Mammary epithelial cell (primary cell): ENCODE measurements at regions not wholly inside any gene's neighbourhood (a gene's known extent, or its start where the extent isn't known, plus 50 kb on each side); places are given as distances from the start of the nearest gene placed in this dataset.

Experiments used
- EZH2 ChIP-seq: IDR thresholded peaks from 2 replicates; pipeline ENCODE4 v1.6.1; 2012; ENCODE audit warnings: low read length, inconsistent platforms, borderline replicate concordance
- TF ChIP-seq, protein P1 (sequence below), 2 donors: IDR thresholded peaks in 1 of 2; conservative IDR thresholded peaks in 1 of 2; 2 replicates each; pipeline ENCODE4 v1.5.1; 2011 to 2012; ENCODE audit warnings: inconsistent platforms in 2 of 2, low read length in 2 of 2, mild to moderate bottlenecking in 2 of 2, control low read depth in 1 of 2, low read depth in 1 of 2; ENCODE audit not compliant: insufficient read depth in 1 of 2; ENCODE audit errors: extremely low read depth in 1 of 2

DNA sequence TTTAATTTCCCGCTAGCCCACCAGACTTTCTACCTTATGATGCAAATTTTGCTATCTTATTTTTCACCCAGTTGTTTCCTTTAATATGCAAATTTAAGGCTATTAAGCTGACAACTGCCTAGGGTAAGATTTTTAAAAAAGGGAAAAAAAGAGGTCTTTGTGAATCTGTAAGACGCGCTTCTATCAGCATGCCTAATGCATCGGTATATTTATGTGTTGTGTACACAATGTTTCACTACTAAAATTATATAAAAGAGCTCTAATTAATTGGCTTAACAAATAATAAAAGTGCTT, 386.6 kb downstream of the KIF20B start:
- TF ChIP-seq, protein P1, sequence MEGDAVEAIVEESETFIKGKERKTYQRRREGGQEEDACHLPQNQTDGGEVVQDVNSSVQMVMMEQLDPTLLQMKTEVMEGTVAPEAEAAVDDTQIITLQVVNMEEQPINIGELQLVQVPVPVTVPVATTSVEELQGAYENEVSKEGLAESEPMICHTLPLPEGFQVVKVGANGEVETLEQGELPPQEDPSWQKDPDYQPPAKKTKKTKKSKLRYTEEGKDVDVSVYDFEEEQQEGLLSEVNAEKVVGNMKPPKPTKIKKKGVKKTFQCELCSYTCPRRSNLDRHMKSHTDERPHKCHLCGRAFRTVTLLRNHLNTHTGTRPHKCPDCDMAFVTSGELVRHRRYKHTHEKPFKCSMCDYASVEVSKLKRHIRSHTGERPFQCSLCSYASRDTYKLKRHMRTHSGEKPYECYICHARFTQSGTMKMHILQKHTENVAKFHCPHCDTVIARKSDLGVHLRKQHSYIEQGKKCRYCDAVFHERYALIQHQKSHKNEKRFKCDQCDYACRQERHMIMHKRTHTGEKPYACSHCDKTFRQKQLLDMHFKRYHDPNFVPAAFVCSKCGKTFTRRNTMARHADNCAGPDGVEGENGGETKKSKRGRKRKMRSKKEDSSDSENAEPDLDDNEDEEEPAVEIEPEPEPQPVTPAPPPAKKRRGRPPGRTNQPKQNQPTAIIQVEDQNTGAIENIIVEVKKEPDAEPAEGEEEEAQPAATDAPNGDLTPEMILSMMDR (conservative IDR thresholded peaks at IDR 0.05 in 1 of 2, IDR thresholded peaks at IDR 0.05 in 1 of 2; ENCODE audit: extremely low read depth in 1 of 2, insufficient read depth in 1 of 2, low read depth in 1 of 2, low read length in 2 of 2), result no peak
- no peak for TF ChIP-seq EZH2
